ENCODE measurements at regions not wholly inside any gene's neighbourhood (a gene's known extent, or its start where the extent isn't known, plus 50 kb on each side); places are given as distances from the start of the nearest gene placed in this dataset.

GRCh38 chr1:222283147-222283768 is 264.6 kb downstream of the HHIPL2 start:
- no peak overlapping the region for H3K27ac ChIP-seq (ENCODE audit: low read length)
- H3K36me3 ChIP-seq (ENCODE audit: control insufficient read depth, low read depth, low read length) = no peaks in the 10 kb centered on the region
- H3K27me3 ChIP-seq (ENCODE audit: control insufficient read depth, insufficient read depth, low read length) = no peaks in the 10 kb centered on the region
- H3K4me3 ChIP-seq (ENCODE audit: low read length) = no peak overlapping the region
- no peaks in the 10 kb centered on the region for H3K4me1 ChIP-seq (ENCODE audit: control insufficient read depth, low read depth, low read length)
- H3K9ac ChIP-seq (ENCODE audit: low read length) = no peak overlapping the region
- H3K9me3 ChIP-seq (ENCODE audit: control insufficient read depth, low read depth, low read length) = no peaks in the 10 kb centered on the region

DNA sequence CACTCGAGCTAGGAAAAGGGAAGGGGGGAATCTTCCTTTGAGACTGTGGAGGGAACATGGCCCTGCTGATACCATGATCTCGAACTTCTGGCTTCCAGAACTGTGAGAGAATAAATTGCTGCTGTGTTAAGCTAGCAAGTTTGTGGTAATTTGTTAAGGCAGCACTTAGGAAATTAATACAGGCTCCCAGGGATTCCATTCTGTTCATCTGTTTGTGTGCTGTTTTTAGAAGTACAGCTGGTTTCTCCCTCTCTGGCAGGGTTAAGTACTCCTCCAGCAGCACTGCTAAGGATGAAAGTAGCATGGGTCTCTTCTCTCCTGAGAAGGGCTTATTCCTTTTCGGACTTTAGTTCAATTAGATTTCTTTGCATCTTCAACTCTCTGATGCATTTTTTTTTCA is 268.3 kb downstream of the HHIPL2 start:
- Histone ChIP-seq H3K4me1 (ENCODE audit: control insufficient read depth, low read depth, low read length) (no peaks in the 10 kb centered on the region), H3K4me3 (ENCODE audit: low read length) (no peak overlapping the region), H3K36me3 (ENCODE audit: control insufficient read depth, low read depth, low read length) (no peaks in the 10 kb centered on the region), H3K27ac (ENCODE audit: low read length) (no peak overlapping the region), H3K9ac (ENCODE audit: low read length) (no peak overlapping the region), H3K9me3 (ENCODE audit: control insufficient read depth, low read depth, low read length) (no peaks in the 10 kb centered on the region), H3K27me3 (ENCODE audit: control insufficient read depth, insufficient read depth, low read length) (no peaks in the 10 kb centered on the region)

GRCh38 chr1:222278501-222278900 is 269.4 kb downstream of the HHIPL2 start:
- Histone ChIP-seq H3K9me3 (ENCODE audit: control insufficient read depth, low read depth, low read length) (no peaks in the 10 kb centered on the region), H3K4me3 (ENCODE audit: low read length) (no peak overlapping the region), H3K36me3 (ENCODE audit: control insufficient read depth, low read depth, low read length) (no peaks in the 10 kb centered on the region), H3K4me1 (ENCODE audit: control insufficient read depth, low read depth, low read length) (no peaks in the 10 kb centered on the region), H3K9ac (ENCODE audit: low read length) (no peak overlapping the region), H3K27me3 (ENCODE audit: control insufficient read depth, insufficient read depth, low read length) (no peaks in the 10 kb centered on the region), H3K27ac (ENCODE audit: low read length) (no peak overlapping the region)

- H3K4me1 ChIP-seq (ENCODE audit: control insufficient read depth, low read depth, low read length) = no peaks in the 10 kb centered on the region
- no peaks in the 10 kb centered on the region for H3K9me3 ChIP-seq (ENCODE audit: control insufficient read depth, low read depth, low read length)
- H3K27ac ChIP-seq (ENCODE audit: low read length) = no peak overlapping the region
- H3K36me3 ChIP-seq (ENCODE audit: control insufficient read depth, low read depth, low read length) = no peaks in the 10 kb centered on the region
- no peak overlapping the region for H3K9ac ChIP-seq (ENCODE audit: low read length)
- no peak overlapping the region for H3K4me3 ChIP-seq (ENCODE audit: low read length)
- no peaks in the 10 kb centered on the region for H3K27me3 ChIP-seq (ENCODE audit: control insufficient read depth, insufficient read depth, low read length)
These were observed 272.0 kb downstream of the HHIPL2 start for GRCh38 chr1:222275729-222276465.

DNA sequence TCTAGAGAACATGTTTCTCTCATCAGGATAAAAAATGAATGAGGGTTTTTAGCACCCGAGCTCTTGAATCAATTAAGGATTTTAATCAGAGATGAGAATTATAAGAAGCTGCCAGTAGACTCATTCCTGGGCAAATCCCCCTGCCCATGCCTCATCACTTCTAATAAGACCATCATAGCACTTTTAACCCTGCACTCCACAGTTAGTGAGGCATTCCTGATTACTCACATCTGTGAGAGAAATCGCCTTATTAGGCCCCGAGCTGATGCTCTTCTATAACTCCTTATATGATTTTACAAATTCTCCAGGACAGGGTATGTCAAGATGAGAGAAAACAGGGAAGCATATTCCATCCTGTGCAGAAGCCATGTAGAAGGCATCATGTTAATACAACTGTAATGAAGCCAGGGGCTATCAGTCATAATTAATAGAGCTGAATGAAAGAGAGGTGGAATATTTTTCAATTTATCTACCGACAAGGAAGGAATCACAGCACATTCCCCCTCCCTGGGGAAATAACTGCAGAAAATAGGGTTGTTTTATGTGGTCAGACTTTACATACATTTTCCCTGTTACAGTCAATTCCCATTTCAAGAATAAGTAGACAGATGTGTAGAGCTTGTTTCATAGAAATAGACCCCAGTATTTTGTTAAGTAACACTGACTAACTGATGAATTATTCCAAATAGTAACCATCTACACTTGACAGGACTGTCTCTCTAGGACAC is 272.7 kb downstream of the HHIPL2 start:
- Histone ChIP-seq H3K9ac (ENCODE audit: low read length) (no peak overlapping the region), H3K4me1 (ENCODE audit: control insufficient read depth, low read depth, low read length) (no peaks in the 10 kb centered on the region), H3K36me3 (ENCODE audit: control insufficient read depth, low read depth, low read length) (no peaks in the 10 kb centered on the region), H3K27ac (ENCODE audit: low read length) (no peak overlapping the region), H3K4me3 (ENCODE audit: low read length) (no peak overlapping the region), H3K9me3 (ENCODE audit: control insufficient read depth, low read depth, low read length) (no peaks in the 10 kb centered on the region), H3K27me3 (ENCODE audit: control insufficient read depth, insufficient read depth, low read length) (no peaks in the 10 kb centered on the region)

- Histone ChIP-seq H3K9ac (ENCODE audit: low read length) (no peak overlapping the region), H3K9me3 (ENCODE audit: control insufficient read depth, low read depth, low read length) (no peaks in the 10 kb centered on the region), H3K4me3 (ENCODE audit: low read length) (no peak overlapping the region), H3K27ac (ENCODE audit: low read length) (no peak overlapping the region), H3K27me3 (ENCODE audit: control insufficient read depth, insufficient read depth, low read length) (no peaks in the 10 kb centered on the region), H3K4me1 (ENCODE audit: control insufficient read depth, low read depth, low read length) (peaks cover 10% of the 10 kb centered on the region), H3K36me3 (ENCODE audit: control insufficient read depth, low read depth, low read length) (no peaks in the 10 kb centered on the region)
These were observed 281.4 kb downstream of the HHIPL2 start for GRCh38 chr1:222266223-222267196.

DNA sequence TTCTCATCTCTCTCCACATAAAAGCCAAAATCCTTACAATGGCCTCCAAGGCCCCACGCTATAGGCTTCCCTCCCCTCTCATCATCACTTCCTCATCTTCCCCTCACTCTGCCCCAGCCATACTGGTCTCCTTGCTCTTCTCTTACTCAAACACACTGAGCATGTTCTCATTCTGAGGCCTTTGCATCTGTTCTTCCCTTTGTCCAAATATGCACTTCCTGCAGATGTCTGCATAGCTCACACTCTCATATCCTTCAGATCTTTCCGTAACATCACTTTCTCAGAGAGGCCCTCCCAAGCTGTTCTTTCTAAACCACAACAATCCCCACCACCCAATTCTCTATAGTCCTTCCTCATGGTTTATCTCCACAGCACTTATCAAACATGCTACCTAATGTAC is 284.1 kb downstream of the HHIPL2 start:
- Histone ChIP-seq H3K4me1 (ENCODE audit: control insufficient read depth, low read depth, low read length) (peaks cover 10% of the 10 kb centered on the region), H3K27me3 (ENCODE audit: control insufficient read depth, insufficient read depth, low read length) (no peaks in the 10 kb centered on the region), H3K9me3 (ENCODE audit: control insufficient read depth, low read depth, low read length) (no peaks in the 10 kb centered on the region)

GRCh38 chr1:222257027-222257426 is 290.9 kb downstream of the HHIPL2 start:
- Histone ChIP-seq H3K9ac (ENCODE audit: low read length) (no peak overlapping the region), H3K27me3 (ENCODE audit: control insufficient read depth, insufficient read depth, low read length) (no peaks in the 10 kb centered on the region), H3K4me3 (ENCODE audit: low read length) (no peak overlapping the region), H3K27ac (ENCODE audit: low read length) (no peak overlapping the region), H3K4me1 (ENCODE audit: control insufficient read depth, low read depth, low read length) (peaks cover 4% of the 10 kb centered on the region), H3K36me3 (ENCODE audit: control insufficient read depth, low read depth, low read length) (no peaks in the 10 kb centered on the region), H3K9me3 (ENCODE audit: control insufficient read depth, low read depth, low read length) (no peaks in the 10 kb centered on the region)

More for the DNA sequence above, 284.1 kb downstream of the HHIPL2 start:
- H3K9ac ChIP-seq (ENCODE audit: low read length) = no peak overlapping the region
- no peak overlapping the region for H3K4me3 ChIP-seq (ENCODE audit: low read length)
- H3K36me3 ChIP-seq (ENCODE audit: control insufficient read depth, low read depth, low read length) = no peaks in the 10 kb centered on the region
- no peak overlapping the region for H3K27ac ChIP-seq (ENCODE audit: low read length)

DNA sequence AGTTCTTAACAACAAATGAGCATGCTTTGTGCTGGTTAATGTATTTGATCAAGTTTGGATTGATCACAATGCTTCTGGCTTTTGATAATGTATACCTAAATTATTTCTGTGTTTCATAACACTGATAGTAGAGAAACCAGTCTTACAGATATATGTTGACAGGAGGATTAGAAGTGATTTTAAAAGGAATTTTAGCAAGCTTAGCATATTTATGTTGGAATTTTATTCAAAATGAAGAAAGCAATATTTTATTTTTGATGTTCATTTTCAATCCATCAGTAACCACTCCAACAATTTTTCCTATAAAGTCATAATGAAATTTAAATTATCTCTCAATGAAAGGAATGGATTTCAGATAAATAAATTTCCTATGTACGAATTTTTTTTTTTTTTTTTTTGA is 291.8 kb downstream of the HHIPL2 start:
- H3K27ac ChIP-seq (ENCODE audit: low read length) = no peak overlapping the region
- peaks cover 4% of the 10 kb centered on the region for H3K4me1 ChIP-seq (ENCODE audit: control insufficient read depth, low read depth, low read length)
- no peak overlapping the region for H3K4me3 ChIP-seq (ENCODE audit: low read length)
- no peaks in the 10 kb centered on the region for H3K36me3 ChIP-seq (ENCODE audit: control insufficient read depth, low read depth, low read length)
- H3K9ac ChIP-seq (ENCODE audit: low read length) = no peak overlapping the region
- H3K27me3 ChIP-seq (ENCODE audit: control insufficient read depth, insufficient read depth, low read length) = no peaks in the 10 kb centered on the region
- no peaks in the 10 kb centered on the region for H3K9me3 ChIP-seq (ENCODE audit: control insufficient read depth, low read depth, low read length)

- H3K27me3 ChIP-seq (ENCODE audit: control insufficient read depth, insufficient read depth, low read length) = no peaks in the 10 kb centered on the region
- H3K4me1 ChIP-seq (ENCODE audit: control insufficient read depth, low read depth, low read length) = peaks cover 4% of the 10 kb centered on the region
- H3K27ac ChIP-seq (ENCODE audit: low read length) = no peak overlapping the region
- H3K9me3 ChIP-seq (ENCODE audit: control insufficient read depth, low read depth, low read length) = no peaks in the 10 kb centered on the region
- H3K36me3 ChIP-seq (ENCODE audit: control insufficient read depth, low read depth, low read length) = no peaks in the 10 kb centered on the region
- no peak overlapping the region for H3K4me3 ChIP-seq (ENCODE audit: low read length)
- H3K9ac ChIP-seq (ENCODE audit: low read length) = no peak overlapping the region
These were observed 295.1 kb downstream of the HHIPL2 start for GRCh38 chr1:222252788-222253187.

DNA sequence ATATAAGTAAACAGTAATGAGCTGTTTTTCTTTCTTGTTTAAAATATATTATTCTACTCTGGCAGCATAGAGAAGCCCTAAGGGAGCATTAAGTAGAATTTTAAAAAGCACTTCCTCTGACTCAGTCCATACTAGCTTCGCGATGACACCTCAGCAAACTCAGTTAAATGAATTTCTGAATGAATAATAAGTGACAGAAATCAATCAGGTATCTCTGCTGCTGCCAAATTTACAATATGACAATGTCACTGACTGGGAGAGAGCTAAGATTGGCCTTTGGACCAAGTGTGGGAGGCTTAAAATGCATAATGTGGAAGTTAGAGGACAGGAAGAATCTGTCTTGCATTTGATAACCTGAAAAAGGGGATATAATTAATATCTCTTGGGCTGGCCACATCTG is 296.1 kb downstream of the HHIPL2 start:
- H3K27me3 ChIP-seq (ENCODE audit: control insufficient read depth, insufficient read depth, low read length) = no peaks in the 10 kb centered on the region
- H3K27ac ChIP-seq (ENCODE audit: low read length) = no peak overlapping the region

More for the DNA sequence above, 296.1 kb downstream of the HHIPL2 start:
- Histone ChIP-seq H3K9me3 (ENCODE audit: control insufficient read depth, low read depth, low read length) (no peaks in the 10 kb centered on the region), H3K4me1 (ENCODE audit: control insufficient read depth, low read depth, low read length) (peaks cover 11% of the 10 kb centered on the region), H3K36me3 (ENCODE audit: control insufficient read depth, low read depth, low read length) (no peaks in the 10 kb centered on the region), H3K4me3 (ENCODE audit: low read length) (no peak overlapping the region), H3K9ac (ENCODE audit: low read length) (no peak overlapping the region)
